Muscle layer of colon (tissue), 2 donors: ENCODE measurements at regions not wholly inside any gene's neighbourhood (a gene's known extent, or its start where the extent isn't known, plus 50 kb on each side); places are given as distances from the start of the nearest gene placed in this dataset.
"Not testable (repeated sequence)": the region's sequence is repeated elsewhere in the genome, so short reads cannot be mapped to it uniquely, and the experiment has no call there.

Experiments
- H3K27ac ChIP-seq: one replicate; pipeline ENCODE4 v1.7.0; 2013; ENCODE audit warnings: low read depth, mild to moderate bottlenecking, low read length, moderate library complexity
- H3K27me3 ChIP-seq, 2 donors: one replicate each; pipeline ENCODE4 v1.7.0; 2013; ENCODE audit warnings: low read length in 2 of 2, mild to moderate bottlenecking in 2 of 2; ENCODE audit not compliant: insufficient read depth in 2 of 2, control insufficient read depth in 1 of 2
- H3K36me3 ChIP-seq: one replicate; pipeline ENCODE4 v1.7.0; 2013; ENCODE audit warnings: mild to moderate bottlenecking, low read length; ENCODE audit not compliant: insufficient read depth
- H3K4me1 ChIP-seq: one replicate; pipeline ENCODE4 v1.7.0; 2013; ENCODE audit warnings: mild to moderate bottlenecking, low read length; ENCODE audit not compliant: insufficient read depth
- H3K4me3 ChIP-seq, 2 donors: one replicate each; pipeline ENCODE4 v1.7.0; 2013; ENCODE audit warnings: low read length in 2 of 2, low read depth in 1 of 2, mild to moderate bottlenecking in 1 of 2, moderate library complexity in 1 of 2
- H3K9ac ChIP-seq: one replicate; pipeline ENCODE4 v1.7.0; 2013; ENCODE audit warnings: low read length
- H3K9me3 ChIP-seq: one replicate; pipeline ENCODE4 v1.7.0; 2013; ENCODE audit warnings: mild to moderate bottlenecking, low read length
- donor health status: abdominal sarcoma.
- donor health status: Adenocarcinoma of cecum.

DNA sequence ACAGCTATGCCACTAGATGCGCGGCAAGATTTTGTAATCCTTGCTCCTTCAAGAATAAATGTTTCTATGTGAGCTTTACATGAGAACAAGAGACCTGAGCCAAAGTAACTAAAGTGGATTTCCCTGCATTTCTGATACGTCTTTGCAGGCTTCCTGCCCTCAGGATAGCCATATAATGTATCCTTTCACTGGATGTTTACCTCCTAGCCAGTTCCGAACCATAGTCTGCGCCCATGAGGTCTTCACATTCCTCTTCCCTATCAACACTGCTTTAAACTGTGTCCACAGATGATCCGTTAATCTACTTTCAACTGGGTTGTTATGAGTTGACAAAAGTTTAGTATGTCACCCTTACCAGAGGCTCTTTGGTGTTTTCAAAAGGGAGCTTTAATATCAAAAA is 1889.1 kb upstream of the AGA start:
- H3K27ac ChIP-seq = no peak overlapping the region

GRCh38 chr4:179344861-179345260 is 1902.6 kb upstream of the AGA start:
- Histone ChIP-seq H3K27me3 (no peaks in the 10 kb centered on the region), H3K9me3 (no peaks in the 10 kb centered on the region), H3K4me1 (no peaks in the 10 kb centered on the region), H3K27ac (no peak overlapping the region), H3K36me3 (no peaks in the 10 kb centered on the region), H3K9ac (no peak overlapping the region), H3K4me3 (no peak overlapping the region)

More for the DNA sequence above, 1889.1 kb upstream of the AGA start:
- Histone ChIP-seq H3K9ac (no peak overlapping the region), H3K27me3 (no peaks in the 10 kb centered on the region), H3K36me3 (no peaks in the 10 kb centered on the region), H3K4me3 (no peak overlapping the region), H3K9me3 (no peaks in the 10 kb centered on the region), H3K4me1 (no peaks in the 10 kb centered on the region)

- Histone ChIP-seq H3K9ac (no peak overlapping the region), H3K27ac (no peak overlapping the region)
Measured at GRCh38 chr4:179352221-179352620, 1910.0 kb upstream of the AGA start.

GRCh38 chr4:179353786-179354185 is 1911.5 kb upstream of the AGA start:
- Histone ChIP-seq H3K4me1 (no peaks in the 10 kb centered on the region), H3K9me3 (no peaks in the 10 kb centered on the region), H3K9ac (no peak overlapping the region), H3K4me3 (no peak overlapping the region), H3K36me3 (no peaks in the 10 kb centered on the region), H3K27me3 (no peaks in the 10 kb centered on the region), H3K27ac (no peak overlapping the region)

More at GRCh38 chr4:179352221-179352620, 1910.0 kb upstream of the AGA start:
- Histone ChIP-seq H3K27me3 (no peaks in the 10 kb centered on the region), H3K4me3 (no peak overlapping the region), H3K36me3 (no peaks in the 10 kb centered on the region), H3K4me1 (no peaks in the 10 kb centered on the region), H3K9me3 (no peaks in the 10 kb centered on the region)

GRCh38 chr4:179361978-179362486 is 1919.8 kb upstream of the AGA start:
- H3K27ac ChIP-seq = no peak overlapping the region

GRCh38 chr4:179365932-179366331 is 1923.7 kb upstream of the AGA start:
- not testable (repeated sequence) for H3K4me3 ChIP-seq, H3K36me3 ChIP-seq, H3K4me1 ChIP-seq, H3K27me3 ChIP-seq, H3K27ac ChIP-seq, H3K9me3 ChIP-seq, H3K9ac ChIP-seq

More at GRCh38 chr4:179361978-179362486, 1919.8 kb upstream of the AGA start:
- Histone ChIP-seq H3K4me1 (no peaks in the 10 kb centered on the region), H3K27me3 (no peaks in the 10 kb centered on the region), H3K36me3 (no peaks in the 10 kb centered on the region), H3K9ac (no peak overlapping the region), H3K9me3 (no peaks in the 10 kb centered on the region), H3K4me3 (no peak overlapping the region)

GRCh38 chr4:179372242-179372641 is 1930.0 kb upstream of the AGA start:
- Histone ChIP-seq H3K27me3 (no peaks in the 10 kb centered on the region), H3K36me3 (no peaks in the 10 kb centered on the region), H3K27ac (no peak overlapping the region), H3K9me3 (no peaks in the 10 kb centered on the region), H3K4me3 (no peak overlapping the region), H3K4me1 (no peaks in the 10 kb centered on the region), H3K9ac (no peak overlapping the region)

GRCh38 chr4:179372746-179373145 is 1930.5 kb upstream of the AGA start:
- no peak overlapping the region for H3K27ac ChIP-seq
- H3K4me1 ChIP-seq = no peaks in the 10 kb centered on the region
- H3K4me3 ChIP-seq = no peak overlapping the region
- no peaks in the 10 kb centered on the region for H3K27me3 ChIP-seq
- no peaks in the 10 kb centered on the region for H3K9me3 ChIP-seq
- H3K9ac ChIP-seq = no peak overlapping the region
- H3K36me3 ChIP-seq = no peaks in the 10 kb centered on the region

- not testable (repeated sequence) for H3K27me3 ChIP-seq, H3K9ac ChIP-seq, H3K4me3 ChIP-seq, H3K27ac ChIP-seq, H3K9me3 ChIP-seq, H3K4me1 ChIP-seq, H3K36me3 ChIP-seq
Measured at GRCh38 chr4:179378847-179379246, 1936.6 kb upstream of the AGA start.

- no peaks in the 10 kb centered on the region for H3K27me3 ChIP-seq
- H3K27ac ChIP-seq = no peak overlapping the region
- no peaks in the 10 kb centered on the region for H3K36me3 ChIP-seq
- H3K9ac ChIP-seq = no peak overlapping the region
- H3K4me3 ChIP-seq = no peak overlapping the region
- no peaks in the 10 kb centered on the region for H3K9me3 ChIP-seq
- H3K4me1 ChIP-seq = no peaks in the 10 kb centered on the region
Measured at GRCh38 chr4:179392787-179393186, 1950.5 kb upstream of the AGA start.

- Histone ChIP-seq H3K27ac (no peak overlapping the region), H3K4me1 (no peaks in the 10 kb centered on the region), H3K9me3 (no peaks in the 10 kb centered on the region), H3K4me3 (no peak overlapping the region), H3K36me3 (no peaks in the 10 kb centered on the region), H3K27me3 (no peaks in the 10 kb centered on the region), H3K9ac (no peak overlapping the region)
Measured at GRCh38 chr4:179398414-179398813, 1956.2 kb upstream of the AGA start.

DNA sequence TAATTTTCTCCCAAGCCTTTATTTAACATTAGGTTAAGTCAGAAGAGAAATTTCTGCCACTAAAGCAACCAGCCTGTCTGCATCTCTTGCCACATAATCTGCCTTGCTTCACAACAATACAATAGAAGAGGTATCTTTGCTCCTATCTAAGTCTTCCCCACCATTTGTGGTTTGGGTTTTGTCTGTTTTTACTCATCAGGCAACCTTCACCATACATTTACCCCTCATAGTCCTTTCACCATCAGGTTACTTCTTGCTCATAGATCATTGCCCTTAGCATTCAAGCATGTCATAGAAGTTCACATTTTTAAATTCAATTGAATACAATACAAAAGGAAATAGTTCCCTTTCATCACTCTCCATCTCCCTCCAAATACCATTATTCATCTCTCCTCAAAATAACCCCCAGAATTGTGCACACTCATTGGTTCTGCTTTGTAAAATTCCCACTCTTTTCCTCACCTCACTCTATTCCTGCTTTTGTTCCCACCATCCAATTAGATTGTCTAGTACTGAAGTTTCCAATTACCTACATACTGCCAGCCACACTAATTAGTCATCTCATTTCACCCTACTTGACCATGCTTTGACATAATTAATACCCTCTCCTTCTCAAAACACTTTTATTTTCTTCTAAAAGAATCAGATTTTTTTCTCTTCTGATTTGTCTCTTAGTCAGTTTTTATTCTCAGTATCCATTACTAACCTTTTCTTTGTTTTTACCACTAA is 1957.0 kb upstream of the AGA start:
- no peak overlapping the region for H3K27ac ChIP-seq
- H3K4me1 ChIP-seq = no peaks in the 10 kb centered on the region
- H3K36me3 ChIP-seq = no peaks in the 10 kb centered on the region
- no peak overlapping the region for H3K9ac ChIP-seq
- H3K27me3 ChIP-seq = no peaks in the 10 kb centered on the region
- H3K9me3 ChIP-seq = no peaks in the 10 kb centered on the region
- H3K4me3 ChIP-seq = no peak overlapping the region
